ENCODE measurements at regions not wholly inside any gene's neighbourhood (a gene's known extent, or its start where the extent isn't known, plus 50 kb on each side); places are given as distances from the start of the nearest gene placed in this dataset.

DNA sequence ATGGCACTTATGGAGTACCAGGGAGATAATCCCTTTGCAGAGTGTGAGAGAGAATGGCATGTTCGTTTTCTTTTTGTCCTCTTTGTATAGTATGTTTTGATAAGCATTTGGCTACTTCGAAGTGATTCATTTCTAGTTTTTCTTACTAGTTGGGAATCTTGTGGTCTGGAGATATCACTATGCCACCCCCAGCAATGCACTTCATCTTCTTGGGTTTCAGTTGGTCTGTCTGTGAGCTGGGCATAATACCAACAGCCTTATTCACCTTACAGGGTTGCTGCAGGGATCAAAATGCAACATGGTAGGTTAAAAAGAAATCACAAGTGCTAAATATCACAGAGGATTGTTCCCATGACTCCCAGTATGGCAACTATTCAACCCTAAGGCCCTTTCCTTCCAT lies 387.8 kb upstream of the CADM1 start:
- no peak for ATAC-seq
- H3K27ac ChIP-seq, result no peak overlapping the region
- no peaks in the 10 kb centered on the region for H3K36me3 ChIP-seq (ENCODE audit: insufficient read depth in 1 of 2, low read depth in 1 of 2)
- H3K9me3 ChIP-seq, result no peaks in the 10 kb centered on the region
- no peak for DNase-seq
- no peaks in the 10 kb centered on the region for H3K4me1 ChIP-seq
- TF ChIP-seq, protein P1, sequence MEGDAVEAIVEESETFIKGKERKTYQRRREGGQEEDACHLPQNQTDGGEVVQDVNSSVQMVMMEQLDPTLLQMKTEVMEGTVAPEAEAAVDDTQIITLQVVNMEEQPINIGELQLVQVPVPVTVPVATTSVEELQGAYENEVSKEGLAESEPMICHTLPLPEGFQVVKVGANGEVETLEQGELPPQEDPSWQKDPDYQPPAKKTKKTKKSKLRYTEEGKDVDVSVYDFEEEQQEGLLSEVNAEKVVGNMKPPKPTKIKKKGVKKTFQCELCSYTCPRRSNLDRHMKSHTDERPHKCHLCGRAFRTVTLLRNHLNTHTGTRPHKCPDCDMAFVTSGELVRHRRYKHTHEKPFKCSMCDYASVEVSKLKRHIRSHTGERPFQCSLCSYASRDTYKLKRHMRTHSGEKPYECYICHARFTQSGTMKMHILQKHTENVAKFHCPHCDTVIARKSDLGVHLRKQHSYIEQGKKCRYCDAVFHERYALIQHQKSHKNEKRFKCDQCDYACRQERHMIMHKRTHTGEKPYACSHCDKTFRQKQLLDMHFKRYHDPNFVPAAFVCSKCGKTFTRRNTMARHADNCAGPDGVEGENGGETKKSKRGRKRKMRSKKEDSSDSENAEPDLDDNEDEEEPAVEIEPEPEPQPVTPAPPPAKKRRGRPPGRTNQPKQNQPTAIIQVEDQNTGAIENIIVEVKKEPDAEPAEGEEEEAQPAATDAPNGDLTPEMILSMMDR (IDR thresholded peaks at IDR 0.05), result no peak
- H3K27me3 ChIP-seq (ENCODE audit: insufficient read depth in 3 of 3, low read length in 2 of 3), result peaks cover 0 to 3% (median 0%) of the 10 kb centered on the region in 3 donors
- 81 to 82% (median 81%) methylated on average over 2 of the region's 2 CpGs for WGBS, 3 donors
- no peak overlapping the region for H3K4me3 ChIP-seq
- intact Hi-C loops (cut with DNase I), result no loop called here

DNA sequence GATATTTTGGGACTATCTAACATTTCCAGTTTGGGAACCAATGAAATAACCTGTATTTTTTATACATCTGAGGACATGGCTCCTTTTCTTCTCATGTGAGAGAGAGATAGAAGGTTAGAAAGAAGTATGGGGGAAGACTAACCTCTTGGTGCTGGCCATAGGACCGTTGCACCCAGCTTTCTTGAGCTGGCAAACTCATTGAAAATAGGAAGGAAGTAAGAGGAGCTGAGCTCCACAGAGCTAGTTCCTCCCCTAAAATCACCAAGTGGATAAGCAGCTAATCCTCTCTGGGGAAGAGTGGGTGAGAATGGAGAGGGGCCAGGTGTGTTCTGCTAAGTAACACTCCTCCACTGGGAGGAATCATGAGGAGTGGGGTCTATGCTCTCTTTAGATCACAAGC lies 387.4 kb upstream of the CADM1 start:
- TF ChIP-seq, protein P1 (IDR thresholded peaks at IDR 0.05), result no peak
- 42 to 48% (median 45%) methylated on average over 1 of the region's 1 CpG for WGBS, 3 donors
- DNase-seq, result no peak
- no peak overlapping the region for H3K27ac ChIP-seq
- ATAC-seq, result no peak
- peaks cover 0 to 3% (median 0%) of the 10 kb centered on the region in 3 donors for H3K27me3 ChIP-seq (ENCODE audit: insufficient read depth in 3 of 3, low read length in 2 of 3)
- H3K9me3 ChIP-seq, result no peaks in the 10 kb centered on the region
- H3K4me3 ChIP-seq, result no peak overlapping the region
- no peaks in the 10 kb centered on the region for H3K4me1 ChIP-seq
- intact Hi-C loops (cut with DNase I), result no loop called here
- no peaks in the 10 kb centered on the region for H3K36me3 ChIP-seq (ENCODE audit: insufficient read depth in 1 of 2, low read depth in 1 of 2)

DNA sequence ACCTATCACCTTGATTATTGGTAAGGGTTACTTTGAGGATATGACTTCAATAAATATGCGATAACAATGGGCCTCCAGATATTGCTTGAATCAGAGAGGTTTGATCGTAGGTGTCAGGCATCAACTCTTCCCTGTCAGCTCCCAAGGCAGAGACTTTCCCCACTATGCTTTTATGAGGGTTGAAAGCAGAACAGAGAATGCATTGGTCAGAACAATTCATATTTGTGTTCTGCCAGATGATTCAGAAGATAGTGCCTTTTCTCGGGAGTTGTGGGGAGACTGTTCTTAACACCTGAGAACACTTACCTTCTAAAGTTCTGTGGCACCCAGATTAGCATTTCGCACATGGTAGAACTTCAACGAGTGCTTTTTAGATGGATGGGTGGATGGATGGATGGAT lies 386.3 kb upstream of the CADM1 start:
- TF ChIP-seq, protein P1 (IDR thresholded peaks at IDR 0.05), result no peak
- WGBS, 3 donors, result 92 to 94% (median 94%) methylated on average over 5 of the region's 5 CpGs

DNA sequence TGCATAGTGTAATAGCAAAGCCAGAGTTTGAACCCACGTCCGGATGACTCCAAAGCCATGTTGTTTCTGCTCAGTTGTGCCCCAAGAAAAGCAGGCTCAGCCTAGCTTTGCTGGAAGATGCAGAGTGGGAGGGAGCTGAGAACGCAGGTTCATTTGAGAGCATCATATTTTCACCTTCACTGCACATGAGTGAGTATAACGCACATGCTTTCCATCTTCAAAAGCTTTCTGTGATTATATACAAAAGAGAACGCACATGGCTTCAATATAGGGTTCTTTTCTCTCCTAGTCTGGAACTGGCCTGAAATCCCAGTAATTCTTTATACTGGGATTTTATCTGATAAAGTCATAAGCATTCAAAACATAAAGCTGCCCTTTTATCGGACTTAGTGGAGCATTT lies 385.5 kb upstream of the CADM1 start:
- intact Hi-C loops (cut with DNase I), result no loop called here
- Histone ChIP-seq H3K9me3 (no peaks in the 10 kb centered on the region), H3K36me3 (ENCODE audit: insufficient read depth in 1 of 2, low read depth in 1 of 2) (no peaks in the 10 kb centered on the region), H3K27me3 (ENCODE audit: insufficient read depth in 3 of 3, low read length in 2 of 3) (peaks cover 0 to 9% (median 0%) of the 10 kb centered on the region in 3 donors), H3K4me1 (no peaks in the 10 kb centered on the region), H3K4me3 (no peak overlapping the region), H3K27ac (no peak overlapping the region)
- DNase-seq (no peak), ATAC-seq (no peak)
- 89 to 93% (median 92%) methylated on average over 6 of the region's 6 CpGs for WGBS, 3 donors
- TF ChIP-seq, protein P1 (IDR thresholded peaks at IDR 0.05), result no peak

More for the DNA sequence above, 386.3 kb upstream of the CADM1 start:
- H3K27ac ChIP-seq, result no peak overlapping the region
- H3K36me3 ChIP-seq (ENCODE audit: insufficient read depth in 1 of 2, low read depth in 1 of 2), result no peaks in the 10 kb centered on the region
- DNase-seq (no peak), ATAC-seq (no peak)
- H3K9me3 ChIP-seq, result no peaks in the 10 kb centered on the region
- H3K4me3 ChIP-seq, result no peak overlapping the region
- no peaks in the 10 kb centered on the region for H3K4me1 ChIP-seq
- intact Hi-C loops (cut with DNase I), result no loop called here
- H3K27me3 ChIP-seq (ENCODE audit: insufficient read depth in 3 of 3, low read length in 2 of 3), result peaks cover 0 to 3% (median 0%) of the 10 kb centered on the region in 3 donors

DNA sequence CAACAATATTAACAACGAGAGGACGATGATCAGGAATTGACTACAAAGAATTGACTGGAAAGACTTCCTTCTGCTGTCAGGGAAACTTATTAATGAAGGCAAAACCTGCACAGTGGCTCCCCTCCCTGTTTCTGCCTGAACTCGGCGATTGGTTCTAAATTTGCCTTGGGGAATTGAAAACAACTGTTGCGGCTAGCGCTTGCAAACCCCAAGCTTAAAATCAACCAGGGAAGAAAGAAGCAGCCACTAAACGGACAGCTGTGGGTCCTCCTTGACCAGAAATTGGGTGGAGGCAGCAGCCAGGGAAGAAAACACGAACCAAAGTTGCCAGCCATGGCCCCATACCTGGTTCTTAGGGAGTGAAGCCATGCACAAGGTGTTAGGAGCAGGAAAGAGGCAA lies 383.5 kb upstream of the CADM1 start:
- Histone ChIP-seq H3K4me1 (no peaks in the 10 kb centered on the region), H3K36me3 (ENCODE audit: insufficient read depth in 1 of 2, low read depth in 1 of 2) (no peaks in the 10 kb centered on the region), H3K27me3 (ENCODE audit: insufficient read depth in 3 of 3, low read length in 2 of 3) (peaks cover 0 to 10% (median 1%) of the 10 kb centered on the region in 3 donors), H3K27ac (no peak overlapping the region), H3K4me3 (no peak overlapping the region), H3K9me3 (no peaks in the 10 kb centered on the region)
- 57 to 75% (median 71%) methylated on average over 8 of the region's 8 CpGs for WGBS, 3 donors
- TF ChIP-seq, protein P1 (IDR thresholded peaks at IDR 0.05), result no peak
- intact Hi-C loops (cut with DNase I), result no loop called here
- DNase-seq, result no peak
- ATAC-seq, result no peak
